K562 (cell line): ENCODE measurements at regions not wholly inside any gene's neighbourhood (a gene's known extent, or its start where the extent isn't known, plus 50 kb on each side); places are given as distances from the start of the nearest gene placed in this dataset.

ENCODE experiments used
- ATAC-seq: fragments of 200-7000 bp; cut with Tn5 transposase; 3 replicates; pipeline ENCODE4 v1.9.1; 2020; ENCODE audit warnings: moderate library complexity
- BruUV-seq: library from RNA; stranded (reverse); fragments of 400-500 nt; replicated peaks from 2 replicates; lab custom pipeline; 2021; lab: Mats Ljungman, UMichigan
- CTCF ChIA-PET: fragments of 300-600 bp; formaldehyde crosslinking; extraction: SDS; loops from one replicate; lab custom pipeline; 2021; ENCODE audit warnings: low intra/inter-chr PET ratio; lab: Yijun Ruan, JAX
- POLR2A ChIA-PET: fragments of 300-600, 350-650 bp; sonication (Branson Sonifier 250); formaldehyde crosslinking; extraction: SDS; loops from one replicate; lab custom pipeline; 2021; ENCODE audit warnings: antibody characterized with exemption, inconsistent platforms; lab: Yijun Ruan, JAX
- DNase-seq, 4 experiments: peaks; one replicate each; pipeline versions ENCODE4 v3.0.0 to v3.0.0-alpha.2; 2011 to 2018; ENCODE audit warnings: low spot score in 3 of 4, mixed read lengths in 3 of 4; ENCODE audit errors: extremely low read depth in 1 of 4
- FAIRE-seq: peaks from 2 replicates; lab custom pipeline; 2011; peaks lifted over from hg19 to GRCh38; lab: Jason Lieb, UNC
- H2AFZ ChIP-seq: 2 replicates; pipeline ENCODE4 v1.6.0; 2011; ENCODE audit warnings: low read depth, low read length, control low read depth, inconsistent platforms
- H3K27ac ChIP-seq: fragments of 200-600 bp; 3 replicates; pipeline ENCODE4 v1.8.0; 2011; ENCODE audit warnings: low read depth, mild to moderate bottlenecking, control low read depth, inconsistent platforms, low read length, moderate library complexity, mixed read lengths; ENCODE audit errors: extremely low read depth
- H3K27me3 ChIP-seq, 2 experiments: fragments of 300-600 bp in 1 of 2; 2 replicates in 1 of 2; 3 replicates in 1 of 2; pipeline versions ENCODE4 v1.6.0 to v1.8.0; 2011; ENCODE audit warnings: inconsistent platforms in 2 of 2, low read length in 2 of 2, mild to moderate bottlenecking in 1 of 2, mixed read lengths in 1 of 2, moderate library complexity in 1 of 2; ENCODE audit not compliant: control insufficient read depth in 2 of 2, insufficient read depth in 2 of 2
- H3K36me3 ChIP-seq: fragments of 300-600 bp; 3 replicates; pipeline ENCODE4 v1.8.0; 2011; ENCODE audit warnings: mild to moderate bottlenecking, low read length, inconsistent platforms; ENCODE audit not compliant: control insufficient read depth, insufficient read depth
- H3K4me1 ChIP-seq, 2 experiments: fragments of 200-600 bp in 1 of 2; replicated peaks in 1 of 2; 2 replicates in 1 of 2; 3 replicates in 1 of 2; pipeline versions ENCODE4 v1.5.1 to v1.8.0; 2011; ENCODE audit warnings: inconsistent platforms in 2 of 2, low read length in 2 of 2, mild to moderate bottlenecking in 1 of 2, mixed read lengths in 1 of 2, moderate library complexity in 1 of 2; ENCODE audit not compliant: control insufficient read depth in 2 of 2, insufficient read depth in 2 of 2
- H3K4me2 ChIP-seq: 2 replicates; pipeline ENCODE4 v1.6.1; 2011; ENCODE audit warnings: low read length, control low read depth, inconsistent platforms, mixed read lengths; ENCODE audit not compliant: insufficient read depth
- H3K4me3 ChIP-seq: fragments of 200-600 bp; sonication (generic), shearing (Covaris generic); 2 replicates; pipeline ENCODE4 v1.5.1; 2016; ENCODE audit warnings: control low read depth, inconsistent platforms
- H3K79me2 ChIP-seq: fragments of 200-600 bp; 3 replicates; pipeline ENCODE4 v1.8.0; 2011; ENCODE audit warnings: low read length, inconsistent platforms; ENCODE audit not compliant: control insufficient read depth, insufficient read depth
- H3K9ac ChIP-seq, 2 experiments: 2 replicates each; pipeline versions ENCODE4 v1.6.0 to v1.6.1; 2011; ENCODE audit warnings: low read depth in 2 of 2, low read length in 2 of 2, control low read depth in 1 of 2, inconsistent platforms in 1 of 2, mild to moderate bottlenecking in 1 of 2, mixed read lengths in 1 of 2; ENCODE audit not compliant: insufficient read depth in 1 of 2
- H3K9me1 ChIP-seq: one replicate; pipeline ENCODE4 v1.6.0; 2011; ENCODE audit warnings: inconsistent platforms, mild to moderate bottlenecking, low read length, moderate library complexity; ENCODE audit not compliant: control insufficient read depth, insufficient read depth
- H3K9me3 ChIP-seq: replicated peaks from 2 replicates; pipeline ENCODE4 v1.5.1; 2011; ENCODE audit warnings: low read depth, low read length, inconsistent platforms; ENCODE audit not compliant: control insufficient read depth, insufficient read depth
- H4K20me1 ChIP-seq: replicated peaks from 2 replicates; pipeline ENCODE4 v1.6.1; 2011; ENCODE audit warnings: low read length, inconsistent platforms, mixed read lengths; ENCODE audit not compliant: control insufficient read depth, insufficient read depth
- ARID1B ChIP-seq: fragments of 450-650 bp; IDR thresholded peaks from 2 replicates; pipeline ENCODE4 v1.6.1; 2016; ENCODE audit warnings: antibody characterized with exemption, mild to moderate bottlenecking, inconsistent platforms
- CBX5 ChIP-seq: IDR thresholded peaks from 2 replicates; pipeline ENCODE4 v1.6.1; 2014; ENCODE audit warnings: low read depth, borderline replicate concordance
- GATAD2A ChIP-seq: fragments of 450-650 bp; IDR thresholded peaks from 2 replicates; pipeline ENCODE4 v1.6.1; 2017
- HNRNPL ChIP-seq: fragments of 200-400 bp; formaldehyde crosslinking; IDR thresholded peaks from 2 replicates; pipeline ENCODE4 v1.6.1; 2017; ENCODE audit warnings: low read depth, mild to moderate bottlenecking, low read length
- ZNF140 ChIP-seq: fragments of 250-450 bp; sonication (Bioruptor Pico); IDR thresholded peaks from 2 replicates; pipeline ENCODE4 v1.8.0; 2021; ENCODE audit warnings: moderate library complexity, mild to moderate bottlenecking, inconsistent platforms
- ZNF639 ChIP-seq, 2 experiments: fragments of 200-800 bp in 1 of 2; sonication (Bioruptor generic) in 1 of 2; sonication (generic) in 1 of 2; formaldehyde crosslinking in 1 of 2; IDR thresholded peaks in 1 of 2; conservative IDR thresholded peaks in 1 of 2; 2 replicates each; pipeline versions ENCODE4 v1.5.0 to v1.6.1; 2016 to 2020; ENCODE audit warnings: missing compliant biosample characterization in 1 of 2, missing genetic modification characterization in 1 of 2, missing genetic modification reagents in 1 of 2
- ZNF696 ChIP-seq: fragments of 250-450 bp; sonication (Bioruptor Pico); conservative IDR thresholded peaks from 2 replicates; pipeline ENCODE4 v1.4.0; 2020; ENCODE audit warnings: mild to moderate bottlenecking, moderate library complexity
- WGBS: fragments of 100-300 bp; shearing (Covaris generic); methylation state at CpG from one replicate; pipeline ENCODE4 v1.1.6; 2016; ENCODE audit warnings: low coverage, mixed read lengths; ENCODE audit not compliant: insufficient coverage; ENCODE audit errors: missing lambda C conversion rate; 5-methylcytosine and 5-hydroxymethylcytosine counted together
- in situ Hi-C: fragments of 300-500 bp; cut with MboI; formaldehyde crosslinking; loops from 4 replicates; pipeline ENCODE4 v1.15.0; 2018; ENCODE audit warnings: inconsistent platforms, mixed read lengths
- intact Hi-C: fragments of 100-400 bp; cut with micrococcal nuclease; formaldehyde crosslinking; loops from 2 replicates; pipeline ENCODE4 v1.14.2; 2022
- TF ChIP-seq, protein P1 (sequence below): fragments of 250-450 bp; sonication (Bioruptor Pico); IDR thresholded peaks from 2 replicates; pipeline ENCODE4 v1.8.0; 2021; ENCODE audit warnings: moderate library complexity, mild to moderate bottlenecking, inconsistent platforms

- TF ChIP-seq ZNF639 (CRISPR knock-in tag; conservative IDR thresholded peaks at IDR 0.05 in 1 of 2, IDR thresholded peaks at IDR 0.05 in 1 of 2) (no peak), ZNF696 (no peak), GATAD2A (no peak)
Measured at GRCh38 chr3:34248352-34248751, 449.9 kb downstream of the PDCD6IP start (continued).

DNA sequence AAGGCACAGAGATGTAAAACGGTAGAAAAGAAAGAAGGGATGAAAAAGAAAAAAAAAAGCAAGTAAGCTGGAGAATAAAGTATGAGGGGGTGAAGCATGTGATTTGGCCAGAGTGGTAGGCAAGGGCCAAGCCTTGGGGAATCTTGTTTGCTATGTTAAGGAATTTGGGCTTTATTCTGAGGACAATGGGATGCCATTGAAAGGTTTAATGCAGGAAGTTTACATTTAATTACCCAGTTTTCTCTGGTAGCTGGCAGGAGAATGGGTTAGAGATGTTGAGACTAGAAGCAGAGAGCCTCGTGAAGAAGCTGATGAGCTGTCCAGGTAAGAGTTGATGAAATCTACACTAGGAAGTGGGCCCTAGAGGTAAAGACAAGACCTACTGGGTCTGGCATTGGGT is 455.9 kb downstream of the PDCD6IP start:
- no peak overlapping the region for H2AFZ ChIP-seq
- H3K79me2 ChIP-seq, result no peaks in the 10 kb centered on the region
- WGBS, result 0% methylated on average over 2 of the region's 2 CpGs
- peaks cover 0 to 2% of the 10 kb centered on the region in 2 experiments; a peak in 1 of 5 replicates for H3K27me3 ChIP-seq
- no peak overlapping the region for H3K4me3 ChIP-seq
- H3K36me3 ChIP-seq, result no peaks in the 10 kb centered on the region
- H3K27ac ChIP-seq, result no peak overlapping the region
- no peaks in the 10 kb centered on the region for H3K4me1 ChIP-seq
- in situ Hi-C loops (loop anchor here (25.0 kb wide), 1 partner anchor 367 kb away; no protein-coding TSS in a partner anchor), intact Hi-C loops (no loop called here)
- no peaks in the 10 kb centered on the region for H4K20me1 ChIP-seq
- FAIRE-seq (no peak), ATAC-seq (no peak), DNase-seq (no peak)
- H3K9ac ChIP-seq, result no peak overlapping the region
- no peaks in the 10 kb centered on the region for H3K9me3 ChIP-seq
- no TSS peak for BruUV-seq
- H3K4me2 ChIP-seq, result no peak overlapping the region
- no peaks in the 10 kb centered on the region for H3K9me1 ChIP-seq
- TF ChIP-seq ARID1B, result no peak
- TF ChIP-seq ZNF140 (CRISPR knock-in tag), result no peak
- TF ChIP-seq, protein P1, sequence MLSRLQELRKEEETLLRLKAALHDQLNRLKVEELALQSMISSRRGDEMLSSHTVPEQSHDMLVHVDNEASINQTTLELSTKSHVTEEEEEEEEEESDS, result no peak
- TF ChIP-seq CBX5, result no peak
- no peak for TF ChIP-seq HNRNPL
- CTCF ChIA-PET, result interaction anchor here (0.7 kb wide), 1 partner anchor 816 kb away, joined by 3 read pairs; no protein-coding TSS in a partner anchor
- POLR2A ChIA-PET, result no interaction called here
